ENCODE measurements at regions not wholly inside any gene's neighbourhood (a gene's known extent, or its start where the extent isn't known, plus 50 kb on each side); places are given as distances from the start of the nearest gene placed in this dataset.

GRCh38 chr3:187567021-187567420 lies 103.2 kb downstream of the SST start:
- H3K27ac ChIP-seq (ENCODE audit: extremely low read depth, low read depth, low read length) = no peak overlapping the region
- no peak overlapping the region for H3K4me3 ChIP-seq (ENCODE audit: low read depth, low read length)
- TF ChIP-seq WT1 (tag by site-specific recombination; IDR thresholded peaks at IDR 0.05) = no peak
- TF ChIP-seq ZNF830 (tag by site-specific recombination; IDR thresholded peaks at IDR 0.05; ENCODE audit: low read depth) = no peak
- TF ChIP-seq ZNF488 (tag by site-specific recombination; IDR thresholded peaks at IDR 0.05) = no peak
- CTCF ChIA-PET = no interaction called here
- no peaks in the 10 kb centered on the region for H3K4me1 ChIP-seq (ENCODE audit: control insufficient read depth, insufficient read depth, low read length)
- H3K36me3 ChIP-seq (ENCODE audit: control insufficient read depth in 2 of 2, insufficient read depth in 1 of 2, low read length in 2 of 2) = no peaks in the 10 kb centered on the region
- POLR2A ChIA-PET = interaction anchor here (0.5 kb wide), 1 partner anchor 45 kb away, joined by 3 read pairs; no protein-coding TSS in a partner anchor
- no peaks in the 10 kb centered on the region for H3K9me3 ChIP-seq (ENCODE audit: control insufficient read depth, insufficient read depth, low read depth, low read length)

DNA sequence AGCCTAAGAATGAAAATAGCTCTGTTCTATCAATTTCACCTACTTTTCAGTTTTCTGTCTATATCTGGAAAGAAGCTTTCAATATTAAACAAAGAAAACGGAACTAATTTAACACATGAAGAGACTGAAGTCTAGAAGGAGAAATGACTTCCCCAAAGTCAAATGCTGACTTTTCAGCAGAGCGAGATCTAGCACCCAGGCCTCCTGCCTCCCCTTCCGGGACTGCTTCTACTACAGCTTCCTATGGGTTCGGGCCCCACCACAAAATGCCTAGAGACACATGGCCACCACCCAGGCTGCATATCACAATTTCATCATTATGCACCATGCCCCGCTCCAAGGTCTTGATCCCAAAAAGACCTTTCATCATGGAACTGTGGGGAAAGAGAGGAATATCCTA lies 104.5 kb downstream of the SST start:
- no peak overlapping the region for H3K4me3 ChIP-seq (ENCODE audit: low read depth, low read length)
- no peak overlapping the region for H3K27ac ChIP-seq (ENCODE audit: extremely low read depth, low read depth, low read length)
- no peaks in the 10 kb centered on the region for H3K4me1 ChIP-seq (ENCODE audit: control insufficient read depth, insufficient read depth, low read length)
- TF ChIP-seq MYNN (tag by site-specific recombination; IDR thresholded peaks at IDR 0.05; ENCODE audit: borderline replicate concordance) (no peak), KLF9 (tag by site-specific recombination; IDR thresholded peaks at IDR 0.05; ENCODE audit: low read depth) (no peak), ZNF398 (tag by site-specific recombination; IDR thresholded peaks at IDR 0.05) (no peak)
- TF ChIP-seq, protein P1, sequence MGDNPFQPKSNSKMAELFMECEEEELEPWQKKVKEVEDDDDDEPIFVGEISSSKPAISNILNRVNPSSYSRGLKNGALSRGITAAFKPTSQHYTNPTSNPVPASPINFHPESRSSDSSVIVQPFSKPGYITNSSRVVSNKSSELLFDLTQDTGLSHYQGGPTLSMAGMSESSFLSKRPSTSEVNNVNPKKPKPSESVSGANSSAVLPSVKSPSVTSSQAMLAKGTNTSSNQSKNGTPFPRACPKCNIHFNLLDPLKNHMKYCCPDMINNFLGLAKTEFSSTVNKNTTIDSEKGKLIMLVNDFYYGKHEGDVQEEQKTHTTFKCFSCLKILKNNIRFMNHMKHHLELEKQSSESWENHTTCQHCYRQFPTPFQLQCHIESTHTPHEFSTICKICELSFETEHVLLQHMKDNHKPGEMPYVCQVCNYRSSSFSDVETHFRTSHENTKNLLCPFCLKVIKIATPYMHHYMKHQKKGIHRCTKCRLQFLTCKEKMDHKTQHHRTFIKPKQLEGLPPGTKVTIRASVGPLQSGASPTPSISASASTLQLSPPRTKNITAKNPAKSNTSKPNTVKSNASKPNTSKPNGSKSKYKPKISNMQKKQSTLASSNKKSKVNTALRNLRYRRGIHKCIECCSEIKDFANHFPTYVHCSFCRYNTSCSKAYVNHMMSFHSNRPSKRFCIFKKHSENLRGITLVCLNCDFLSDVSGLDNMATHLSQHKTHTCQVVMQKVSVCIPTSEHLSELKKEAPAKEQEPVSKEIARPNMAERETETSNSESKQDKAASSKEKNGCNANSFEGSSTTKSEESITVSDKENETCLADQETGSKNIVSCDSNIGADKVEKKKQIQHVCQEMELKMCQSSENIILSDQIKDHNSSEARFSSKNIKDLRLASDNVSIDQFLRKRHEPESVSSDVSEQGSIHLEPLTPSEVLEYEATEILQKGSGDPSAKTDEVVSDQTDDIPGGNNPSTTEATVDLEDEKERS (tag by site-specific recombination; IDR thresholded peaks at IDR 0.05) = no peak
- TF ChIP-seq, protein P2, sequence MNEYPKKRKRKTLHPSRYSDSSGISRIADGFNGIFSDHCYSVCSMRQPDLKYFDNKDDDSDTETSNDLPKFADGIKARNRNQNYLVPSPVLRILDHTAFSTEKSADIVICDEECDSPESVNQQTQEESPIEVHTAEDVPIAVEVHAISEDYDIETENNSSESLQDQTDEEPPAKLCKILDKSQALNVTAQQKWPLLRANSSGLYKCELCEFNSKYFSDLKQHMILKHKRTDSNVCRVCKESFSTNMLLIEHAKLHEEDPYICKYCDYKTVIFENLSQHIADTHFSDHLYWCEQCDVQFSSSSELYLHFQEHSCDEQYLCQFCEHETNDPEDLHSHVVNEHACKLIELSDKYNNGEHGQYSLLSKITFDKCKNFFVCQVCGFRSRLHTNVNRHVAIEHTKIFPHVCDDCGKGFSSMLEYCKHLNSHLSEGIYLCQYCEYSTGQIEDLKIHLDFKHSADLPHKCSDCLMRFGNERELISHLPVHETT (tag by site-specific recombination; IDR thresholded peaks at IDR 0.05) = no peak
- H3K9me3 ChIP-seq (ENCODE audit: control insufficient read depth, insufficient read depth, low read depth, low read length) = no peaks in the 10 kb centered on the region
- ChIA-PET CTCF (interaction anchor here (0.5 to 1.7 kb wide), 6 partner anchors 51 to 247 kb away, joined by 3 to 7 read pairs (median 4); no protein-coding TSS in a partner anchor), POLR2A (no interaction called here)
- H3K36me3 ChIP-seq (ENCODE audit: control insufficient read depth in 2 of 2, insufficient read depth in 1 of 2, low read length in 2 of 2) = no peaks in the 10 kb centered on the region

- Histone ChIP-seq H3K4me1 (ENCODE audit: control insufficient read depth, insufficient read depth, low read length) (no peaks in the 10 kb centered on the region), H3K9me3 (ENCODE audit: control insufficient read depth, insufficient read depth, low read depth, low read length) (no peaks in the 10 kb centered on the region), H3K27ac (ENCODE audit: extremely low read depth, low read depth, low read length) (no peak overlapping the region), H3K4me3 (ENCODE audit: low read depth, low read length) (no peak overlapping the region), H3K36me3 (ENCODE audit: control insufficient read depth in 2 of 2, insufficient read depth in 1 of 2, low read length in 2 of 2) (no peaks in the 10 kb centered on the region)
- ChIA-PET POLR2A (no interaction called here), CTCF (no interaction called here)
- no peak for TF ChIP-seq ZNF175 (tag by site-specific recombination; IDR thresholded peaks at IDR 0.05)
- TF ChIP-seq FEZF1 (tag by site-specific recombination; IDR thresholded peaks at IDR 0.05) = no peak
- TF ChIP-seq ZNF140 (tag by site-specific recombination; IDR thresholded peaks at IDR 0.05) = no peak
- TF ChIP-seq, protein P3, sequence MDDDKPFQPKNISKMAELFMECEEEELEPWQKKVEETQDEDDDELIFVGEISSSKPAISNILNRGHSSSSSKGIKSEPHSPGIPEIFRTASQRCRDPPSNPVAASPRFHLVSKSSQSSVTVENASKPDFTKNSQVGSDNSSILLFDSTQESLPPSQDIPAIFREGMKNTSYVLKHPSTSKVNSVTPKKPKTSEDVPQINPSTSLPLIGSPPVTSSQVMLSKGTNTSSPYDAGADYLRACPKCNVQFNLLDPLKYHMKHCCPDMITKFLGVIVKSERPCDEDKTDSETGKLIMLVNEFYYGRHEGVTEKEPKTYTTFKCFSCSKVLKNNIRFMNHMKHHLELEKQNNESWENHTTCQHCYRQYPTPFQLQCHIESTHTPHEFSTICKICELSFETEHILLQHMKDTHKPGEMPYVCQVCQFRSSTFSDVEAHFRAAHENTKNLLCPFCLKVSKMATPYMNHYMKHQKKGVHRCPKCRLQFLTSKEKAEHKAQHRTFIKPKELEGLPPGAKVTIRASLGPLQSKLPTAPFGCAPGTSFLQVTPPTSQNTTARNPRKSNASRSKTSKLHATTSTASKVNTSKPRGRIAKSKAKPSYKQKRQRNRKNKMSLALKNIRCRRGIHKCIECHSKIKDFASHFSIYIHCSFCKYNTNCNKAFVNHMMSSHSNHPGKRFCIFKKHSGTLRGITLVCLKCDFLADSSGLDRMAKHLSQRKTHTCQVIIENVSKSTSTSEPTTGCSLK (tag by site-specific recombination; IDR thresholded peaks at IDR 0.05) = no peak
- no peak for TF ChIP-seq ZNF449 (tag by site-specific recombination; IDR thresholded peaks at IDR 0.05)
These were observed 111.2 kb downstream of the SST start for GRCh38 chr3:187558990-187559389.

Data from HEK293 (cell line).